ENCODE measurements at regions not wholly inside any gene's neighbourhood (a gene's known extent, or its start where the extent isn't known, plus 50 kb on each side); places are given as distances from the start of the nearest gene placed in this dataset.

GRCh38 chr18:38909972-38910371 lies 1344.4 kb upstream of the CELF4 start:
- intact Hi-C loops (cut with DNase I): no loop called here
- Histone ChIP-seq H3K27ac (no peak overlapping the region), H3K9me3 (no peaks in the 10 kb centered on the region), H3K27me3 (no peaks in the 10 kb centered on the region), H3K36me3 (no peaks in the 10 kb centered on the region), H3K4me1 (no peaks in the 10 kb centered on the region), H3K4me3 (no peak overlapping the region)
- no peak for TF ChIP-seq EP300 (IDR thresholded peaks at IDR 0.05)
- TF ChIP-seq CTCF (IDR thresholded peaks at IDR 0.05): no peak
- TF ChIP-seq POLR2A (IDR thresholded peaks at IDR 0.05): no peak
- no peak for TF ChIP-seq POLR2AphosphoS5 (IDR thresholded peaks at IDR 0.05)
- 85 to 86% methylated on average over 2 of the region's 2 CpGs for WGBS, 2 donors
- no peak for DNase-seq

- H3K36me3 ChIP-seq: no peaks in the 10 kb centered on the region
- no peaks in the 10 kb centered on the region for H3K4me1 ChIP-seq
- 58 to 76% methylated on average over 2 of the region's 2 CpGs for WGBS, 2 donors
- H3K4me3 ChIP-seq: no peak overlapping the region
- no peaks in the 10 kb centered on the region for H3K9me3 ChIP-seq
- H3K27ac ChIP-seq: no peak overlapping the region
- H3K27me3 ChIP-seq: no peaks in the 10 kb centered on the region
- intact Hi-C loops (cut with DNase I): no loop called here
- no peak for TF ChIP-seq POLR2AphosphoS5 (IDR thresholded peaks at IDR 0.05)
- TF ChIP-seq POLR2A (IDR thresholded peaks at IDR 0.05): no peak
- no peak for TF ChIP-seq CTCF (IDR thresholded peaks at IDR 0.05)
- TF ChIP-seq EP300 (IDR thresholded peaks at IDR 0.05): no peak
- DNase-seq: no peak
Observed at GRCh38 chr18:38902796-38903195, 1337.2 kb upstream of the CELF4 start.

GRCh38 chr18:38900445-38900844 lies 1334.8 kb upstream of the CELF4 start:
- intact Hi-C loops (cut with DNase I): no loop called here
- H3K27ac ChIP-seq: no peak overlapping the region
- no peaks in the 10 kb centered on the region for H3K27me3 ChIP-seq
- 52 to 73% methylated on average over 4 of the region's 4 CpGs for WGBS, 2 donors
- no peaks in the 10 kb centered on the region for H3K36me3 ChIP-seq
- no peak for DNase-seq
- H3K4me3 ChIP-seq: no peak overlapping the region
- no peaks in the 10 kb centered on the region for H3K4me1 ChIP-seq
- no peak for TF ChIP-seq CTCF (IDR thresholded peaks at IDR 0.05)
- no peak for TF ChIP-seq POLR2A (IDR thresholded peaks at IDR 0.05)
- TF ChIP-seq EP300 (IDR thresholded peaks at IDR 0.05): no peak
- TF ChIP-seq POLR2AphosphoS5 (IDR thresholded peaks at IDR 0.05): no peak
- H3K9me3 ChIP-seq: no peaks in the 10 kb centered on the region

GRCh38 chr18:38900031-38900430 lies 1334.4 kb upstream of the CELF4 start:
- WGBS, 2 donors: 89 to 93% methylated on average over 2 of the region's 2 CpGs
- H3K27ac ChIP-seq: no peak overlapping the region
- no peaks in the 10 kb centered on the region for H3K36me3 ChIP-seq
- no peaks in the 10 kb centered on the region for H3K9me3 ChIP-seq
- H3K27me3 ChIP-seq: no peaks in the 10 kb centered on the region
- intact Hi-C loops (cut with DNase I): no loop called here
- H3K4me1 ChIP-seq: no peaks in the 10 kb centered on the region
- no peak for DNase-seq
- no peak for TF ChIP-seq CTCF (IDR thresholded peaks at IDR 0.05)
- no peak for TF ChIP-seq POLR2AphosphoS5 (IDR thresholded peaks at IDR 0.05)
- TF ChIP-seq POLR2A (IDR thresholded peaks at IDR 0.05): no peak
- no peak for TF ChIP-seq EP300 (IDR thresholded peaks at IDR 0.05)
- H3K4me3 ChIP-seq: no peak overlapping the region

GRCh38 chr18:38899252-38899651 lies 1333.7 kb upstream of the CELF4 start:
- no peak for TF ChIP-seq POLR2AphosphoS5 (IDR thresholded peaks at IDR 0.05)
- no peak for TF ChIP-seq CTCF (IDR thresholded peaks at IDR 0.05)
- no peak for TF ChIP-seq EP300 (IDR thresholded peaks at IDR 0.05)
- no peak for TF ChIP-seq POLR2A (IDR thresholded peaks at IDR 0.05)
- Histone ChIP-seq H3K27ac (no peak overlapping the region), H3K4me3 (no peak overlapping the region), H3K9me3 (no peaks in the 10 kb centered on the region), H3K36me3 (no peaks in the 10 kb centered on the region), H3K4me1 (no peaks in the 10 kb centered on the region), H3K27me3 (no peaks in the 10 kb centered on the region)
- WGBS, 2 donors: 80 to 87% methylated on average over 2 of the region's 2 CpGs
- intact Hi-C loops (cut with DNase I): no loop called here
- DNase-seq: no peak

All from sigmoid colon (tissue), 6 donors.